PC-3 (cell line): ENCODE measurements at regions not wholly inside any gene's neighbourhood (a gene's known extent, or its start where the extent isn't known, plus 50 kb on each side); places are given as distances from the start of the nearest gene placed in this dataset.

ENCODE experiments used
- EZH2 ChIP-seq: fragments of 300-600 bp; sonication (generic); IDR thresholded peaks from one replicate; pipeline ENCODE4 v1.6.1; 2017; ENCODE audit warnings: antibody characterized with exemption, mild to moderate bottlenecking, low read length; ENCODE audit not compliant: unreplicated experiment
- TF ChIP-seq, protein P1 (sequence below): fragments of 300-600 bp; sonication (generic); conservative IDR thresholded peaks from 2 replicates; pipeline ENCODE4 v1.5.1; 2017; ENCODE audit warnings: antibody characterized with exemption, low read depth, mild to moderate bottlenecking, low read length

DNA sequence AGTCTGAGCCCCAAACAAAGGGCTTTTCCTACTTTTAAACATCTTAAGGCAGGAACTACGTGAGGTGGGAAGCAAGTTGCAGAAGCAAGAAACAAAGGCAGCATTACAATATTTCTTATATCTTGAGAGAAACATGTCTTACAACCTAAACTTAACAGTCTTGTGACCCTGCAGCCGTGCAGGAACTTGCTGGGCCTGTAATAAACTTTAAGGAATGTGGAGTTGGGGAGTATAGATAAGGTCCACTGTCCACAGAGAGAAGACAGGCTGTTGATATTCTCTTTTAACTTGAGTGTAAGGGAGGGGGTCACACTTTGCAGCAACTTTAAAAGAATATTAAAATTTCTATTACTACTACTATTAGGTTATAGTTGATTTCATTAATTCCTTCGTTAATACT is 214.6 kb upstream of the HTR2A start:
- TF ChIP-seq, protein P1, sequence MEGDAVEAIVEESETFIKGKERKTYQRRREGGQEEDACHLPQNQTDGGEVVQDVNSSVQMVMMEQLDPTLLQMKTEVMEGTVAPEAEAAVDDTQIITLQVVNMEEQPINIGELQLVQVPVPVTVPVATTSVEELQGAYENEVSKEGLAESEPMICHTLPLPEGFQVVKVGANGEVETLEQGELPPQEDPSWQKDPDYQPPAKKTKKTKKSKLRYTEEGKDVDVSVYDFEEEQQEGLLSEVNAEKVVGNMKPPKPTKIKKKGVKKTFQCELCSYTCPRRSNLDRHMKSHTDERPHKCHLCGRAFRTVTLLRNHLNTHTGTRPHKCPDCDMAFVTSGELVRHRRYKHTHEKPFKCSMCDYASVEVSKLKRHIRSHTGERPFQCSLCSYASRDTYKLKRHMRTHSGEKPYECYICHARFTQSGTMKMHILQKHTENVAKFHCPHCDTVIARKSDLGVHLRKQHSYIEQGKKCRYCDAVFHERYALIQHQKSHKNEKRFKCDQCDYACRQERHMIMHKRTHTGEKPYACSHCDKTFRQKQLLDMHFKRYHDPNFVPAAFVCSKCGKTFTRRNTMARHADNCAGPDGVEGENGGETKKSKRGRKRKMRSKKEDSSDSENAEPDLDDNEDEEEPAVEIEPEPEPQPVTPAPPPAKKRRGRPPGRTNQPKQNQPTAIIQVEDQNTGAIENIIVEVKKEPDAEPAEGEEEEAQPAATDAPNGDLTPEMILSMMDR = no peak
- no peak for TF ChIP-seq EZH2
